ENCODE measurements at regions not wholly inside any gene's neighbourhood (a gene's known extent, or its start where the extent isn't known, plus 50 kb on each side); places are given as distances from the start of the nearest gene placed in this dataset.

GRCh38 chr7:127446842-127447241 is 54.3 kb upstream of the ZNF800 start:
- Histone ChIP-seq H3K4me2 (ENCODE audit: low read length) (no peak overlapping the region), H2AFZ (ENCODE audit: low read depth, low read length, poor library complexity, severe bottlenecking) (no peak overlapping the region), H3K9me2 (ENCODE audit: insufficient read depth) (no peaks in the 10 kb centered on the region), H3K9ac (ENCODE audit: low read length) (no peak overlapping the region), H3K79me2 (ENCODE audit: insufficient read depth, low read length) (no peaks in the 10 kb centered on the region), H3K27me3 (ENCODE audit: insufficient read depth, low read length) (peaks cover 18% of the 10 kb centered on the region), H4K20me1 (ENCODE audit: insufficient read depth) (no peaks in the 10 kb centered on the region), H3K27ac (ENCODE audit: low read depth, low read length) (no peak overlapping the region), H3K36me3 (ENCODE audit: control insufficient read depth in 1 of 2, insufficient read depth in 2 of 2, low read length in 2 of 2) (no peaks in the 10 kb centered on the region), H3K9me3 (ENCODE audit: control insufficient read depth in 1 of 2, insufficient read depth in 1 of 2, low read depth in 1 of 2, low read length in 2 of 2) (peaks cover 7 to 9% of the 10 kb centered on the region in 2 experiments; a peak in 2 of 4 replicates), H3K4me3 (replicated peaks in 1 of 2; ENCODE audit: low read depth in 1 of 2, low read length in 2 of 2) (no peak overlapping the region), H3K4me1 (ENCODE audit: control insufficient read depth in 1 of 2, insufficient read depth in 2 of 2, low read length in 2 of 2) (no peaks in the 10 kb centered on the region)
- TF ChIP-seq ZBTB33 (IDR thresholded peaks at IDR 0.05; ENCODE audit: extremely low read depth, insufficient replicate concordance, low read length): no peak
- no peak for TF ChIP-seq CBX3 (IDR thresholded peaks at IDR 0.05; ENCODE audit: low read depth)
- TF ChIP-seq SP1 (IDR thresholded peaks at IDR 0.05; ENCODE audit: low read depth): no peak
- no peak for TF ChIP-seq SRF (IDR thresholded peaks at IDR 0.05; ENCODE audit: low read depth)
- no peak for TF ChIP-seq ZFX (IDR thresholded peaks at IDR 0.05)
- TF ChIP-seq EGR1 (IDR thresholded peaks at IDR 0.05; ENCODE audit: low read depth): no peak
- no peak for TF ChIP-seq EZH2phosphoT487 (IDR thresholded peaks at IDR 0.05; ENCODE audit: borderline replicate concordance)
- TF ChIP-seq CTCF (IDR thresholded peaks at IDR 0.05 in 2 of 3, conservative IDR thresholded peaks at IDR 0.05 in 1 of 3; ENCODE audit: borderline replicate concordance in 1 of 3, insufficient read depth in 1 of 3, low read depth in 2 of 3, low read length in 2 of 3): no peak
- TF ChIP-seq RAD21 (IDR thresholded peaks at IDR 0.05; ENCODE audit: low read depth): no peak
- no peak for TF ChIP-seq YY1 (IDR thresholded peaks at IDR 0.05; ENCODE audit: extremely low read depth, insufficient replicate concordance, low read depth, low read length)
- peak; percentile 15; the same call in 1 of the 2 replicates for ATAC-seq
- POLR2A ChIA-PET: no interaction called here
- intact Hi-C loops (cut with micrococcal nuclease): loop anchor here (5.0 kb wide), 1 partner anchor 645 kb away; no protein-coding TSS in a partner anchor
- RAD21 ChIA-PET (ENCODE audit: low non-redundant PET in 1 of 2, low total read pairs in 2 of 2, uncharacterized antibody in 2 of 2, unreplicated experiment in 2 of 2): interaction anchor here in 1 of 2 experiments (1.1 kb wide), 1 partner anchor 193 kb away, joined by 3 read pairs; no protein-coding TSS in a partner anchor
- CTCF ChIA-PET: interaction anchor here (1.0 to 1.7 kb wide), 7 partner anchors 11 to 763 kb away, joined by 3 to 8 read pairs (median 3); no protein-coding TSS in a partner anchor
- no peak for DNase-seq (ENCODE audit: low read depth, low spot score)
- no TSS peak for BruUV-seq (replicated peaks)

All from HCT116 (cell line).